ENCODE measurements at regions not wholly inside any gene's neighbourhood (a gene's known extent, or its start where the extent isn't known, plus 50 kb on each side); places are given as distances from the start of the nearest gene placed in this dataset.

DNA sequence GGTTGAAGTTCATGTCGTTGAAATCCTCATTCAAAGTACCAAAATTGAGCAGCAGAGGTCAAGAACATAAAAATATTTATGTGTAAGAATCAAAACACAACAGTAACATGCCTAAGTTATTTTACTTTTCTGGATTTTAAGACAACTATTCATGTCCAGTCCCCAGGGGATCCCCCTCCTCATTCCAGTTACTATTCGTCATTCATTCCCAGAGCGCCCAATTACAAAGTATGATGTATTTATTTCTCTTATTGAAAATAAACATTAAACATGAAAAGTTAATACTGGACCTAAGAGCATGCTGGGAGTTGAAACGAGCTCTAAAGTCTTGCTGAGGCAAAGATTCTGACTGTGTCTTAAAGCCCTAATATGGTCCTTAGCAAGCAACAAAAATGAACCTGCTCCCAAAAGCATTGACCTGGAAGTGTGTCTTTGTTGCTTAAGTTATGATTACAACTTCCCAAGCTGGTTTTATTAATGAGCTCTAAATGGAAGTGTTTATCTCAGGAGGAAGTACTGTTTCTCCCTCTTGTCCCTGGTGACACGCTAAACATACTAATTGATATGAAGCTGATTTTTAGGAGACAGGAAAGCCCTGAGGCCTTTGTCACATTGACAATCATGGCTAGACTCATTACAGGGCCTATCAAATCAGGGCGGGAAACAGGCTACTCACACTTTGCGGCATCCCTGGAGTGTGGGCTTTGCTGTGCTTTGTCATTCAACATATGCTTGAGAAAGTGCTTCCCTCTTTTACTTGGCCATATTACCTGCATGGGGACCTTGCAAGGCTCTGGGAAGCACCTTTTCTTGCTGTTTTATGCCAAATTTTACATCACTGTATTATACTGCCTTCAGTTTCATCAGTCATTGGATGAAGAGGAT, 192.2 kb upstream of the DTNBP1 start:
- no peak for TF ChIP-seq L3MBTL2 (conservative IDR thresholded peaks at IDR 0.05)
- TF ChIP-seq BHLHE40 (IDR thresholded peaks at IDR 0.05; ENCODE audit: borderline replicate concordance): no peak
- TF ChIP-seq ELF4 (IDR thresholded peaks at IDR 0.05): no peak
- no peak for TF ChIP-seq FOXK2 (IDR thresholded peaks at IDR 0.05)
- TF ChIP-seq TARDBP (IDR thresholded peaks at IDR 0.05): no peak
- no peak for TF ChIP-seq SP1 (IDR thresholded peaks at IDR 0.05)
- no peak for TF ChIP-seq ARNT (IDR thresholded peaks at IDR 0.05)
- TF ChIP-seq FOXM1 (IDR thresholded peaks at IDR 0.05; ENCODE audit: borderline replicate concordance): no peak
- no peak for TF ChIP-seq ZNF384 (IDR thresholded peaks at IDR 0.05)
- no peak for TF ChIP-seq SUZ12 (IDR thresholded peaks at IDR 0.05)
- TF ChIP-seq PKNOX1 (IDR thresholded peaks at IDR 0.05): no peak

All from HEK293T (cell line).